A673 (cell line): ENCODE measurements at regions not wholly inside any gene's neighbourhood (a gene's known extent, or its start where the extent isn't known, plus 50 kb on each side); places are given as distances from the start of the nearest gene placed in this dataset.

Experiments
- BruUV-seq: library from RNA; stranded (reverse); fragments of 400-500 nt; replicated peaks from 2 replicates; lab custom pipeline; 2021; lab: Mats Ljungman, UMichigan
- CTCF ChIA-PET: fragments of 300-600 bp; sonication (Branson Sonifier 250); formaldehyde crosslinking; loops from one replicate; lab custom pipeline; 2022; ENCODE audit warnings: antibody characterized with exemption; lab: Charles Lee
- POLR2A ChIA-PET: fragments of 300-600 bp; sonication (Branson Sonifier 250); formaldehyde crosslinking; loops from one replicate; lab custom pipeline; 2022; ENCODE audit warnings: antibody characterized with exemption; ENCODE audit not compliant: low non-redundant PET; lab: Charles Lee
- DNase-seq: peaks from one replicate; pipeline ENCODE4 v3.0.0-alpha.2; 2015; ENCODE audit warnings: low spot score
- H3K27ac ChIP-seq: fragments of 200-600 bp; sonication (generic); 2 replicates; pipeline ENCODE4 v1.5.1; 2016; ENCODE audit warnings: mixed run types, low read depth, mild to moderate bottlenecking, mixed read lengths, antibody characterized with exemption, low read length; ENCODE audit not compliant: poor library complexity, severe bottlenecking
- H3K27me3 ChIP-seq: fragments of 200-600 bp; sonication (generic); replicated peaks from 2 replicates; pipeline ENCODE4 v1.6.1; 2017; ENCODE audit warnings: mixed run types, low read depth, mild to moderate bottlenecking, mixed read lengths, antibody characterized with exemption, low read length; ENCODE audit not compliant: insufficient read depth, poor library complexity
- H3K36me3 ChIP-seq: fragments of 200-600 bp; sonication (generic); 2 replicates; pipeline ENCODE4 v1.6.1; 2016; ENCODE audit warnings: mixed run types, mild to moderate bottlenecking, mixed read lengths, antibody characterized with exemption, low read length; ENCODE audit not compliant: insufficient read depth, poor library complexity, severe bottlenecking
- H3K4me1 ChIP-seq: fragments of 200-600 bp; sonication (generic); 2 replicates; pipeline ENCODE4 v1.6.1; 2017; ENCODE audit warnings: mixed run types, mild to moderate bottlenecking, mixed read lengths, antibody characterized with exemption, low read length; ENCODE audit not compliant: insufficient read depth, poor library complexity, severe bottlenecking
- H3K4me3 ChIP-seq: fragments of 200-600 bp; sonication (generic); 2 replicates; pipeline ENCODE4 v1.5.1; 2016; ENCODE audit warnings: low read depth, mixed run types, mild to moderate bottlenecking, mixed read lengths, low read length; ENCODE audit not compliant: poor library complexity, severe bottlenecking
- H3K9me3 ChIP-seq: fragments of 200-600 bp; sonication (generic); 2 replicates; pipeline ENCODE4 v1.6.1; 2016; ENCODE audit warnings: mixed run types, low read depth, mild to moderate bottlenecking, mixed read lengths, antibody characterized with exemption, low read length; ENCODE audit not compliant: poor library complexity, severe bottlenecking
- CTCF ChIP-seq: fragments of 300-800, 200-600 bp; sonication (generic); conservative IDR thresholded peaks from 2 replicates; pipeline ENCODE4 v1.5.1; 2017; ENCODE audit warnings: low read depth, mild to moderate bottlenecking, antibody characterized with exemption, low read length, moderate library complexity, mixed read lengths
- EZH2 ChIP-seq: fragments of 200-600 bp; sonication (generic); IDR thresholded peaks from 2 replicates; pipeline ENCODE4 v1.6.1; 2017; ENCODE audit warnings: borderline replicate concordance, low read depth, mild to moderate bottlenecking, mixed read lengths, antibody characterized with exemption, low read length; ENCODE audit not compliant: poor library complexity, severe bottlenecking
- intact Hi-C: fragments of 100-400 bp; cut with micrococcal nuclease; formaldehyde crosslinking; loops from one replicate; pipeline ENCODE4 v1.10.0; 2022; ENCODE audit not compliant: unreplicated experiment

- H3K4me3 ChIP-seq: peak overlapping the region; percentile 37
- peak overlapping the region; percentile 99 for H3K27ac ChIP-seq
- no peaks in the 10 kb centered on the region for H3K9me3 ChIP-seq
- DNase-seq: peak; percentile 58
- no peaks in the 10 kb centered on the region for H3K36me3 ChIP-seq
- no peaks in the 10 kb centered on the region for H3K27me3 ChIP-seq
- ChIA-PET POLR2A (no interaction called here), CTCF (interaction anchor here (0.6 to 1.0 kb wide), 2 partner anchors 13 to 154 kb away, joined by 4 to 5 read pairs; no protein-coding TSS in a partner anchor)
- intact Hi-C loops: loop anchor here (5.0 kb wide), 2 partner anchors 742 to 758 kb away; no protein-coding TSS in a partner anchor
- TF ChIP-seq CTCF (no peak), EZH2 (no peak)
- BruUV-seq: no TSS peak
- H3K4me1 ChIP-seq: peaks cover 91% of the 10 kb centered on the region
These were observed 422.3 kb downstream of the VRK1 start for GRCh38 chr14:97219431-97220017.

GRCh38 chr14:97221572-97222285 is 424.5 kb downstream of the VRK1 start:
- TF ChIP-seq CTCF: no peak
- TF ChIP-seq EZH2: no peak
- H3K27ac ChIP-seq: peak overlapping the region; percentile 99
- no TSS peak for BruUV-seq
- no peaks in the 10 kb centered on the region for H3K9me3 ChIP-seq
- ChIA-PET CTCF (no interaction called here), POLR2A (interaction anchor here (0.6 kb wide), 1 partner anchor 14 kb away, joined by 5 read pairs; no protein-coding TSS in a partner anchor)
- peaks cover 80% of the 10 kb centered on the region for H3K4me1 ChIP-seq
- intact Hi-C loops: no loop called here
- no peaks in the 10 kb centered on the region for H3K36me3 ChIP-seq
- no peak overlapping the region for H3K4me3 ChIP-seq
- H3K27me3 ChIP-seq: no peaks in the 10 kb centered on the region
- peak; percentile 84 for DNase-seq

- no TSS peak for BruUV-seq
- peak; percentile 82 for DNase-seq
- TF ChIP-seq EZH2 (no peak), CTCF (no peak)
- Histone ChIP-seq H3K4me3 (no peak overlapping the region), H3K9me3 (no peaks in the 10 kb centered on the region), H3K36me3 (no peaks in the 10 kb centered on the region), H3K27ac (peak overlapping the region; percentile 99), H3K27me3 (no peaks in the 10 kb centered on the region), H3K4me1 (peaks cover 57% of the 10 kb centered on the region)
- intact Hi-C loops: no loop called here
- CTCF ChIA-PET: interaction anchor here (0.6 to 1.1 kb wide), 2 partner anchors 660 to 1683 kb away, joined by 4 to 6 read pairs; no protein-coding TSS in a partner anchor
- POLR2A ChIA-PET: no interaction called here
These were observed 426.8 kb downstream of the VRK1 start for GRCh38 chr14:97224016-97224415.
